ENCODE measurements at regions not wholly inside any gene's neighbourhood (a gene's known extent, or its start where the extent isn't known, plus 50 kb on each side); places are given as distances from the start of the nearest gene placed in this dataset.

- no peak for TF ChIP-seq CTCF (IDR thresholded peaks at IDR 0.05)
- no peak for TF ChIP-seq EZH2 (IDR thresholded peaks at IDR 0.05; ENCODE audit: borderline replicate concordance, insufficient read depth, low read depth, low read length, poor library complexity, severe bottlenecking)
Observed at GRCh38 chr1:34400675-34401074, 224.0 kb downstream of the C1orf94 start.

All from B cell (primary cell).